GM23248 (cell line): ENCODE measurements at regions not wholly inside any gene's neighbourhood (a gene's known extent, or its start where the extent isn't known, plus 50 kb on each side); places are given as distances from the start of the nearest gene placed in this dataset.

Source experiments
- EZH2 ChIP-seq: fragments of 200-600 bp; sonication (generic); IDR thresholded peaks from 2 replicates; pipeline ENCODE4 v1.6.1; 2018; ENCODE audit warnings: antibody characterized with exemption, mild to moderate bottlenecking; ENCODE audit not compliant: insufficient read depth, poor library complexity, severe bottlenecking
- EZH2phosphoT487 ChIP-seq: fragments of 200-600 bp; sonication (generic); IDR thresholded peaks from 2 replicates; pipeline ENCODE4 v1.6.1; 2018; ENCODE audit warnings: antibody characterized with exemption, moderate library complexity, mild to moderate bottlenecking, low read depth; ENCODE audit not compliant: insufficient read depth

- TF ChIP-seq EZH2phosphoT487 (no peak), EZH2 (no peak)
These were observed 97.6 kb upstream of the ZNF366 start for GRCh38 chr5:72604798-72605154.
